ENCODE measurements at regions not wholly inside any gene's neighbourhood (a gene's known extent, or its start where the extent isn't known, plus 50 kb on each side); places are given as distances from the start of the nearest gene placed in this dataset.

- no peak overlapping the region for H3K4me3 ChIP-seq (ENCODE audit: low read depth, low read length)
- DNase-seq (ENCODE audit: low read depth): no peak
- TF ChIP-seq CTCF (conservative IDR thresholded peaks at IDR 0.05; ENCODE audit: low read depth, low read length): no peak
Measured at GRCh38 chr2:11033114-11033513, 121.4 kb downstream of the KCNF1 start.

- no peak for TF ChIP-seq CTCF (conservative IDR thresholded peaks at IDR 0.05; ENCODE audit: low read depth, low read length)
- no peak for DNase-seq (ENCODE audit: low read depth)
- no peak overlapping the region for H3K4me3 ChIP-seq (ENCODE audit: low read depth, low read length)
Measured at GRCh38 chr2:11038641-11039040, 116.6 kb upstream of the SLC66A3 start.

GRCh38 chr2:11040992-11041391 is 114.3 kb upstream of the SLC66A3 start:
- no peak for TF ChIP-seq CTCF (conservative IDR thresholded peaks at IDR 0.05; ENCODE audit: low read depth, low read length)
- DNase-seq (ENCODE audit: low read depth): no peak
- H3K4me3 ChIP-seq (ENCODE audit: low read depth, low read length): no peak overlapping the region

GRCh38 chr2:11042841-11043240 is 112.4 kb upstream of the SLC66A3 start:
- no peak overlapping the region for H3K4me3 ChIP-seq (ENCODE audit: low read depth, low read length)
- TF ChIP-seq CTCF (conservative IDR thresholded peaks at IDR 0.05; ENCODE audit: low read depth, low read length): no peak
- no peak for DNase-seq (ENCODE audit: low read depth)

- no peak for TF ChIP-seq CTCF (conservative IDR thresholded peaks at IDR 0.05; ENCODE audit: low read depth, low read length)
- no peak overlapping the region for H3K4me3 ChIP-seq (ENCODE audit: low read depth, low read length)
- no peak for DNase-seq (ENCODE audit: low read depth)
Measured at GRCh38 chr2:11043245-11043644, 112.0 kb upstream of the SLC66A3 start.

GRCh38 chr2:11044201-11044600 is 111.1 kb upstream of the SLC66A3 start:
- no peak overlapping the region for H3K4me3 ChIP-seq (ENCODE audit: low read depth, low read length)
- no peak for TF ChIP-seq CTCF (conservative IDR thresholded peaks at IDR 0.05; ENCODE audit: low read depth, low read length)
- no peak for DNase-seq (ENCODE audit: low read depth)

GRCh38 chr2:11045294-11045693 is 110.0 kb upstream of the SLC66A3 start:
- TF ChIP-seq CTCF (conservative IDR thresholded peaks at IDR 0.05; ENCODE audit: low read depth, low read length): no peak
- no peak for DNase-seq (ENCODE audit: low read depth)
- H3K4me3 ChIP-seq (ENCODE audit: low read depth, low read length): no peak overlapping the region
